ENCODE measurements at regions not wholly inside any gene's neighbourhood (a gene's known extent, or its start where the extent isn't known, plus 50 kb on each side); places are given as distances from the start of the nearest gene placed in this dataset.

DNA sequence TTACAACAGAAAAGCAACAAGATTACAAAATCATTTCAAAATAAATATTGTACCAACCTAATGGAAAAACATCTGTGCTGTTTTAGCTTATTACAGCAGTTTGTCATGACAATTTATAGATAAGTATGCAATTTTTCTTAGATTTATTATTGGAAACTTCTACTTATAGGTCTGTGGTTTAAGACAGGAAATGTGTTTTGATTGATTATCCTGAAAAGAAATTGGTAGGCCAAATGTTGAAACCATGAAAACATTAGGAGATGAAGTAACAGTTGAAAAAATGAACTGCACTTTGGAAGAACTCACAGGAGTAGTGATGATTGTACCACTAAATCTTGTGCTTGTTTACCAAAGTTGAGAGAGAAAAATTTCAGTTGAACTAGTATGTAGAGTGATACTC, 162.2 kb upstream of the GIMD1 start:
- Histone ChIP-seq H3K27me3 (ENCODE audit: control insufficient read depth, insufficient read depth, low read length) (no peaks in the 10 kb centered on the region), H3K4me3 (ENCODE audit: low read depth in 2 of 2, low read length in 2 of 2) (no peak overlapping the region), H3K36me3 (ENCODE audit: control insufficient read depth, insufficient read depth, low read length) (no peaks in the 10 kb centered on the region), H3K4me1 (ENCODE audit: control insufficient read depth, insufficient read depth, low read length) (no peaks in the 10 kb centered on the region), H3K9me3 (ENCODE audit: control insufficient read depth, insufficient read depth, low read depth, low read length) (no peaks in the 10 kb centered on the region), H3K27ac (ENCODE audit: low read length) (no peak overlapping the region)
- CTCF ChIA-PET, result no interaction called here
- in situ Hi-C loops (cut with HindIII; ENCODE audit: low pct_unique_long_range_greater_than_20kb, low sequenced_read_pairs), result no loop called here
- no TSS peak for BruUV-seq (replicated peaks)
- POLR2A ChIA-PET, result no interaction called here
- TF ChIP-seq SIN3A (IDR thresholded peaks at IDR 0.05; ENCODE audit: borderline replicate concordance, insufficient read depth, low read depth, low read length) (no peak), POLR2AphosphoS5 (IDR thresholded peaks at IDR 0.05; ENCODE audit: low read depth, low read length) (no peak), TCF7L2 (IDR thresholded peaks at IDR 0.05; ENCODE audit: low read depth, low read length) (no peak)
- TF ChIP-seq, protein P1, sequence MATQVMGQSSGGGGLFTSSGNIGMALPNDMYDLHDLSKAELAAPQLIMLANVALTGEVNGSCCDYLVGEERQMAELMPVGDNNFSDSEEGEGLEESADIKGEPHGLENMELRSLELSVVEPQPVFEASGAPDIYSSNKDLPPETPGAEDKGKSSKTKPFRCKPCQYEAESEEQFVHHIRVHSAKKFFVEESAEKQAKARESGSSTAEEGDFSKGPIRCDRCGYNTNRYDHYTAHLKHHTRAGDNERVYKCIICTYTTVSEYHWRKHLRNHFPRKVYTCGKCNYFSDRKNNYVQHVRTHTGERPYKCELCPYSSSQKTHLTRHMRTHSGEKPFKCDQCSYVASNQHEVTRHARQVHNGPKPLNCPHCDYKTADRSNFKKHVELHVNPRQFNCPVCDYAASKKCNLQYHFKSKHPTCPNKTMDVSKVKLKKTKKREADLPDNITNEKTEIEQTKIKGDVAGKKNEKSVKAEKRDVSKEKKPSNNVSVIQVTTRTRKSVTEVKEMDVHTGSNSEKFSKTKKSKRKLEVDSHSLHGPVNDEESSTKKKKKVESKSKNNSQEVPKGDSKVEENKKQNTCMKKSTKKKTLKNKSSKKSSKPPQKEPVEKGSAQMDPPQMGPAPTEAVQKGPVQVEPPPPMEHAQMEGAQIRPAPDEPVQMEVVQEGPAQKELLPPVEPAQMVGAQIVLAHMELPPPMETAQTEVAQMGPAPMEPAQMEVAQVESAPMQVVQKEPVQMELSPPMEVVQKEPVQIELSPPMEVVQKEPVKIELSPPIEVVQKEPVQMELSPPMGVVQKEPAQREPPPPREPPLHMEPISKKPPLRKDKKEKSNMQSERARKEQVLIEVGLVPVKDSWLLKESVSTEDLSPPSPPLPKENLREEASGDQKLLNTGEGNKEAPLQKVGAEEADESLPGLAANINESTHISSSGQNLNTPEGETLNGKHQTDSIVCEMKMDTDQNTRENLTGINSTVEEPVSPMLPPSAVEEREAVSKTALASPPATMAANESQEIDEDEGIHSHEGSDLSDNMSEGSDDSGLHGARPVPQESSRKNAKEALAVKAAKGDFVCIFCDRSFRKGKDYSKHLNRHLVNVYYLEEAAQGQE (IDR thresholded peaks at IDR 0.05; ENCODE audit: insufficient read depth in 1 of 2, low read depth in 2 of 2, low read length in 1 of 2), result no peak
- TF ChIP-seq, protein P2, sequence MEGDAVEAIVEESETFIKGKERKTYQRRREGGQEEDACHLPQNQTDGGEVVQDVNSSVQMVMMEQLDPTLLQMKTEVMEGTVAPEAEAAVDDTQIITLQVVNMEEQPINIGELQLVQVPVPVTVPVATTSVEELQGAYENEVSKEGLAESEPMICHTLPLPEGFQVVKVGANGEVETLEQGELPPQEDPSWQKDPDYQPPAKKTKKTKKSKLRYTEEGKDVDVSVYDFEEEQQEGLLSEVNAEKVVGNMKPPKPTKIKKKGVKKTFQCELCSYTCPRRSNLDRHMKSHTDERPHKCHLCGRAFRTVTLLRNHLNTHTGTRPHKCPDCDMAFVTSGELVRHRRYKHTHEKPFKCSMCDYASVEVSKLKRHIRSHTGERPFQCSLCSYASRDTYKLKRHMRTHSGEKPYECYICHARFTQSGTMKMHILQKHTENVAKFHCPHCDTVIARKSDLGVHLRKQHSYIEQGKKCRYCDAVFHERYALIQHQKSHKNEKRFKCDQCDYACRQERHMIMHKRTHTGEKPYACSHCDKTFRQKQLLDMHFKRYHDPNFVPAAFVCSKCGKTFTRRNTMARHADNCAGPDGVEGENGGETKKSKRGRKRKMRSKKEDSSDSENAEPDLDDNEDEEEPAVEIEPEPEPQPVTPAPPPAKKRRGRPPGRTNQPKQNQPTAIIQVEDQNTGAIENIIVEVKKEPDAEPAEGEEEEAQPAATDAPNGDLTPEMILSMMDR (IDR thresholded peaks at IDR 0.05), result no peak
- intact Hi-C loops (cut with micrococcal nuclease; ENCODE audit: unreplicated experiment), result no loop called here
- DNase-seq (ENCODE audit: low read depth, low spot score) (no peak), ATAC-seq (no peak)

GRCh38 chr4:106530024-106530361, 161.4 kb upstream of the GIMD1 start:
- ChIA-PET CTCF (no interaction called here), POLR2A (no interaction called here)

More at GRCh38 chr4:106530024-106530361, 161.4 kb upstream of the GIMD1 start:
- H3K27ac ChIP-seq (ENCODE audit: low read length), result no peak overlapping the region
- TF ChIP-seq TCF7L2 (IDR thresholded peaks at IDR 0.05; ENCODE audit: low read depth, low read length), result no peak
- no peak for TF ChIP-seq SIN3A (IDR thresholded peaks at IDR 0.05; ENCODE audit: borderline replicate concordance, insufficient read depth, low read depth, low read length)
- TF ChIP-seq, protein P2 (IDR thresholded peaks at IDR 0.05), result no peak
- H3K4me3 ChIP-seq (ENCODE audit: low read depth in 2 of 2, low read length in 2 of 2), result no peak overlapping the region
- intact Hi-C loops (cut with micrococcal nuclease; ENCODE audit: unreplicated experiment), result no loop called here
- no peak for DNase-seq (ENCODE audit: low read depth, low spot score)
- no peaks in the 10 kb centered on the region for H3K36me3 ChIP-seq (ENCODE audit: control insufficient read depth, insufficient read depth, low read length)
- no peak for ATAC-seq
- in situ Hi-C loops (cut with HindIII; ENCODE audit: low pct_unique_long_range_greater_than_20kb, low sequenced_read_pairs), result no loop called here
- no TSS peak for BruUV-seq (replicated peaks)
- H3K9me3 ChIP-seq (ENCODE audit: control insufficient read depth, insufficient read depth, low read depth, low read length), result no peaks in the 10 kb centered on the region
- no peaks in the 10 kb centered on the region for H3K4me1 ChIP-seq (ENCODE audit: control insufficient read depth, insufficient read depth, low read length)
- no peaks in the 10 kb centered on the region for H3K27me3 ChIP-seq (ENCODE audit: control insufficient read depth, insufficient read depth, low read length)

Measured in Panc1 (cell line).